Endothelial cell of umbilical vein (primary cell): ENCODE measurements at regions not wholly inside any gene's neighbourhood (a gene's known extent, or its start where the extent isn't known, plus 50 kb on each side); places are given as distances from the start of the nearest gene placed in this dataset.

Source experiments
- BruUV-seq: library from RNA; stranded (reverse); fragments of 400-500 nt; replicated peaks from 2 replicates; lab custom pipeline; 2021; lab: Mats Ljungman, UMichigan
- CTCF ChIA-PET: fragments of 300-600, 350-600 bp; sonication (Branson Sonifier 250); formaldehyde crosslinking; loops from one replicate; lab custom pipeline; 2021; ENCODE audit warnings: antibody characterized with exemption, inconsistent platforms; lab: Charles Lee
- POLR2A ChIA-PET: fragments of 300-600, 350-600 bp; sonication (Branson Sonifier 250); formaldehyde crosslinking; loops from one replicate; lab custom pipeline; 2021; ENCODE audit warnings: antibody characterized with exemption, inconsistent platforms; lab: Charles Lee
- DNase-seq: peaks from one replicate; pipeline ENCODE4 v3.0.0-alpha.2; 2011; ENCODE audit warnings: low read depth, low spot score
- FAIRE-seq: peaks from 2 replicates; lab custom pipeline; 2011; peaks lifted over from hg19 to GRCh38; lab: Jason Lieb, UNC
- H2AFZ ChIP-seq: 2 replicates; pipeline ENCODE4 v1.6.0; 2012; ENCODE audit warnings: low read depth, low read length, control low read depth, inconsistent platforms
- H3K27ac ChIP-seq: 2 replicates; pipeline ENCODE4 v1.5.1; 2011; ENCODE audit warnings: low read depth, mild to moderate bottlenecking, control low read depth, low read length, moderate library complexity; ENCODE audit not compliant: insufficient read depth
- H3K27me3 ChIP-seq, 2 experiments: 2 replicates each; pipeline versions ENCODE4 v1.6.0 to v1.6.1; 2011; ENCODE audit warnings: low read length in 2 of 2, mixed read lengths in 1 of 2; ENCODE audit not compliant: control insufficient read depth in 2 of 2, insufficient read depth in 2 of 2
- H3K36me3 ChIP-seq, 2 experiments: 2 replicates in 1 of 2; 3 replicates in 1 of 2; pipeline ENCODE4 v1.5.1; 2011; ENCODE audit warnings: low read length in 2 of 2, mild to moderate bottlenecking in 1 of 2, moderate library complexity in 1 of 2; ENCODE audit not compliant: control insufficient read depth in 2 of 2, insufficient read depth in 2 of 2; ENCODE audit errors: extremely low read depth in 1 of 2
- H3K4me1 ChIP-seq: 3 replicates; pipeline ENCODE4 v1.5.1; 2011; ENCODE audit warnings: mild to moderate bottlenecking, low read length; ENCODE audit not compliant: control insufficient read depth, insufficient read depth; ENCODE audit errors: extremely low read depth
- H3K4me2 ChIP-seq: 2 replicates; pipeline ENCODE4 v1.6.1; 2011; ENCODE audit warnings: low read length, control low read depth, mixed read lengths; ENCODE audit not compliant: insufficient read depth
- H3K4me3 ChIP-seq, 3 experiments: fragments of 200-600 bp in 1 of 3; sonication (generic), shearing (Covaris generic) in 1 of 3; replicated peaks in 1 of 3; 2 replicates each; pipeline ENCODE4 v1.5.1; 2011 to 2016; ENCODE audit warnings: control low read depth in 3 of 3, low read length in 3 of 3, mild to moderate bottlenecking in 2 of 3, inconsistent platforms in 1 of 3, low read depth in 1 of 3, moderate library complexity in 1 of 3; ENCODE audit not compliant: insufficient read depth in 1 of 3
- H3K79me2 ChIP-seq: 2 replicates; pipeline ENCODE4 v1.6.0; 2012; ENCODE audit warnings: low read length, inconsistent platforms; ENCODE audit not compliant: control insufficient read depth, insufficient read depth
- H3K9ac ChIP-seq: replicated peaks from 2 replicates; pipeline ENCODE3; 2011; ENCODE audit warnings: low read length, control low read depth; ENCODE audit not compliant: insufficient read depth; ENCODE audit errors: extremely low read depth
- H3K9me1 ChIP-seq: replicated peaks from 3 replicates; pipeline ENCODE4 v1.6.0; 2011; ENCODE audit warnings: mild to moderate bottlenecking, low read length; ENCODE audit not compliant: control insufficient read depth, insufficient read depth; ENCODE audit errors: extremely low read depth
- H3K9me3 ChIP-seq: replicated peaks from 2 replicates; pipeline ENCODE4 v1.5.1; 2012; ENCODE audit warnings: low read length, inconsistent platforms; ENCODE audit not compliant: control insufficient read depth, insufficient read depth
- H4K20me1 ChIP-seq: replicated peaks from 2 replicates; pipeline ENCODE3; 2011; ENCODE audit warnings: mild to moderate bottlenecking, low read length; ENCODE audit not compliant: control insufficient read depth, insufficient read depth; ENCODE audit errors: extremely low read depth
- CTCF ChIP-seq, 2 donors: IDR thresholded peaks; 1 replicate in 1 of 2; 2 replicates in 1 of 2; pipeline ENCODE4 v1.5.1; 2011; ENCODE audit warnings: low read length in 2 of 2, mild to moderate bottlenecking in 2 of 2, moderate library complexity in 2 of 2, control low read depth in 1 of 2, inconsistent platforms in 1 of 2, low read depth in 1 of 2; ENCODE audit not compliant: insufficient read depth in 1 of 2; ENCODE audit errors: extremely low read depth in 1 of 2
- EZH2 ChIP-seq: IDR thresholded peaks from 2 replicates; pipeline ENCODE4 v1.6.1; 2012; ENCODE audit warnings: borderline replicate concordance, low read depth, mild to moderate bottlenecking, moderate library complexity, low read length, inconsistent platforms; ENCODE audit not compliant: severe bottlenecking
- FOS ChIP-seq: IDR thresholded peaks from 2 replicates; pipeline ENCODE4 v1.6.1; 2011; ENCODE audit warnings: mild to moderate bottlenecking, low read length, moderate library complexity, borderline replicate concordance; ENCODE audit not compliant: insufficient read depth
- GATA2 ChIP-seq: IDR thresholded peaks from 2 replicates; pipeline ENCODE4 v1.7.0; 2011; ENCODE audit warnings: low read depth, mild to moderate bottlenecking, moderate library complexity, mixed read lengths, low read length; ENCODE audit not compliant: insufficient read length, insufficient read depth
- JUN ChIP-seq: IDR thresholded peaks from 2 replicates; pipeline ENCODE4 v1.6.1; 2011; ENCODE audit warnings: borderline replicate concordance, low read depth; ENCODE audit not compliant: insufficient read length, insufficient read depth
- MYC ChIP-seq: IDR thresholded peaks from one replicate; pipeline ENCODE4 v1.6.1; 2011; ENCODE audit warnings: mild to moderate bottlenecking, low read depth, low read length
- POLR2A ChIP-seq: IDR thresholded peaks from 2 replicates; pipeline ENCODE4 v1.6.1; 2012; ENCODE audit warnings: low read depth, mild to moderate bottlenecking, control low read depth, low read length
- POLR2AphosphoS5 ChIP-seq: IDR thresholded peaks from 2 replicates; pipeline ENCODE4 v1.6.1; 2012; ENCODE audit warnings: low read depth, mild to moderate bottlenecking, control low read depth, low read length, moderate library complexity; ENCODE audit not compliant: insufficient read depth
- dilution Hi-C: fragments of 300-500 bp; cut with MboI; formaldehyde crosslinking; loops from one replicate; pipeline ENCODE4 v1.15.0; 2019; ENCODE audit warnings: low sequenced_read_pairs; ENCODE audit not compliant: extremely low pct_ligation_motif_present
- intact Hi-C: fragments of 100-400 bp; cut with micrococcal nuclease; formaldehyde crosslinking; loops from one replicate; pipeline ENCODE4 v1.10.0; 2022
- TF ChIP-seq, protein P1 (sequence below): IDR thresholded peaks from 2 replicates; pipeline ENCODE4 v1.6.1; 2011; ENCODE audit not compliant: insufficient read depth, insufficient read length

GRCh38 chr22:47965066-47965465 is 1202.6 kb downstream of the TBC1D22A start:
- BruUV-seq, result no TSS peak
- FAIRE-seq, result no peak

More at GRCh38 chr22:47965066-47965465, 1202.6 kb downstream of the TBC1D22A start:
- no peaks in the 10 kb centered on the region for H3K9me1 ChIP-seq
- no peaks in the 10 kb centered on the region for H3K36me3 ChIP-seq
- H2AFZ ChIP-seq, result no peak overlapping the region
- H3K9ac ChIP-seq, result no peak overlapping the region
- peaks cover 7% of the 10 kb centered on the region for H3K9me3 ChIP-seq
- CTCF ChIA-PET, result no interaction called here
- intact Hi-C loops, result no loop called here
- no peak overlapping the region for H3K4me3 ChIP-seq
- no peak overlapping the region for H3K27ac ChIP-seq
- TF ChIP-seq FOS, result no peak
- TF ChIP-seq, protein P1, sequence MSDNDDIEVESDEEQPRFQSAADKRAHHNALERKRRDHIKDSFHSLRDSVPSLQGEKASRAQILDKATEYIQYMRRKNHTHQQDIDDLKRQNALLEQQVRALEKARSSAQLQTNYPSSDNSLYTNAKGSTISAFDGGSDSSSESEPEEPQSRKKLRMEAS, result no peak
- TF ChIP-seq EZH2, result no peak
- no peak for TF ChIP-seq GATA2
- TF ChIP-seq POLR2A, result no peak
- TF ChIP-seq CTCF (IDR thresholded peaks at IDR 0.05; ENCODE audit: extremely low read depth in 1 of 2, insufficient read depth in 1 of 2, low read depth in 1 of 2, low read length in 2 of 2), result no peak
- TF ChIP-seq MYC, result no peak
- TF ChIP-seq JUN, result no peak
- no peak for TF ChIP-seq POLR2AphosphoS5
- H3K4me1 ChIP-seq, result no peaks in the 10 kb centered on the region
- dilution Hi-C loops, result no loop called here
- H4K20me1 ChIP-seq, result no peaks in the 10 kb centered on the region
- H3K4me2 ChIP-seq, result no peak overlapping the region
- no peaks in the 10 kb centered on the region for H3K79me2 ChIP-seq
- no peaks in the 10 kb centered on the region for H3K27me3 ChIP-seq
- DNase-seq, result no peak
- POLR2A ChIA-PET, result no interaction called here
